HL-60/S4 treated with retinoic acid at 250 ng/mL for 4 days and 3 days (cell line): ENCODE measurements at regions not wholly inside any gene's neighbourhood (a gene's known extent, or its start where the extent isn't known, plus 50 kb on each side); places are given as distances from the start of the nearest gene placed in this dataset.

ENCODE experiments used
- in situ Hi-C: fragments of 300-500 bp; cut with MboI; formaldehyde crosslinking; loops from 2 replicates; pipeline ENCODE4 v1.7.0; 2022; ENCODE audit warnings: low sequenced_read_pairs

DNA sequence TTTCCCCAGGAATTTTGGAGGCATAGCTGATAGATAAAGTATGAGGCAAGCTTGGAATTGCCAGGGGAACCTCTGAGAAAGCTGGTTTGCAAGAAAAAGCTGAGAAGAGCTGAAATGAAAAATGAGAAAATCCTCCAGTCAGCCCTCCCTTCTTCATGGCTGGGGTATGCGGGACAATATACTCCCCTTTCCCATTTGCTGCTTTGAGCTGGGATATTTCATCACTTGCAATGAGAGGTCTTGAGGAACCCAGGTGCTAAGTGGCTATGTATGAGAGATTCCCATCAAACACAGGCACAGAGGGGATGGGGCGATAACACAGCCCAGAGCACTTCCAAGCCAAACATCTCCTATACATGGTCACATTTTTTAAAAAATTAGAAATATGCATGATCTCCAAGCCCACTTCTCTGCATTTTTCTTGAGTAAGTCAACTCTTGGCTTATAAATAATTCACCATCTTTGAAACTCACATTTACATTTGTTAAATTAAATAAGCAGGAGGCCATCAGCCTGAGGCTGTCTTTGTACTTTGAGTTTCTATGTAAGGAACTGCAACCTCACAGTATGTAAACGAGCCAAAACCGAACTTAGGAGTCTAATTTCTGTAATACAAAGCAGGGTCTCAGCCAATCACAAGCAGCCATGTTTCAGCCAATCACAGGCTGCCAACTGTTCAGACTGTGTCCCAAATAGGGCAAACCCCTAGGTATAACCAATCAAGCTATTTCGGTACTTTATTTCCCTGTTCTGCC is 983.6 kb upstream of the NR2F2 start:
- in situ Hi-C loops = no loop called here

DNA sequence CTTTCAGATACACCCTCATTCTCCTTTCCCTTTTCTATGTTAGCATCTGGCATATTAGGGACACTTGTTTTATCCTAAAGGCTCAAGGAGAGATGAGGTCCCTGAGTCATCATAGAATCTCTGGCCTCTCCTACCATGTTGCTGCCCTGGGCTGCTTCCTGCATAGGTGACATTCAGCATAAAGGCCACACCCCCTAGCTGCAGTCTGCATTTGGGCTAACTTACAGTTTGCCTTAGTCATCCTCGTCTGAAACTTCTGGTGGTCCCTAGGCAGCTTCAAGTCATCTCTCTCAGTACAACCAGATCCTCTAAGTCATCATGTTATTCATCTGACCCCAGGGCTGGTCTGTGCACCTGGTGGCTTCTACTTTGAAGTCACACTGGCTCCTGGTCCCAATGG is 982.7 kb upstream of the NR2F2 start:
- in situ Hi-C loops = no loop called here

DNA sequence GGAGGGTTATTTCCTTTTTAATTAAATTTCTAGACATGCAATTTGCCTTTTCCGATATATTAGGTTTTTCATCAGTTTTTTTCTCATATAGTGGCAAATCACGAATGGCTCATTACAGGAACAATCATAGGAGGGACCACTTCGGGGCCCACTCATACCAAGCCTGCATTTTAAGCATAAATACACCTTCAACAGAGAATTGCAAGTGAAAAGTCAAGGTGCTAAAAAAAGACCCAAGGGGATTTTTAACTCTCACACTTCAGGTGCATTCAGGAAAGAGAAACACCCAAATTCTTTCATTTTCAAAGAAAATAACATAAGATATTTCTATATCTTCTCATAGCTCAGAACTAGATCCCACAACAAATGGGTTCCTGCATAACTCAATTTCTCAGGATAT is 979.6 kb upstream of the NR2F2 start:
- in situ Hi-C loops = no loop called here

GRCh38 chr15:95352631-95353187 is 977.8 kb upstream of the NR2F2 start:
- in situ Hi-C loops = no loop called here

DNA sequence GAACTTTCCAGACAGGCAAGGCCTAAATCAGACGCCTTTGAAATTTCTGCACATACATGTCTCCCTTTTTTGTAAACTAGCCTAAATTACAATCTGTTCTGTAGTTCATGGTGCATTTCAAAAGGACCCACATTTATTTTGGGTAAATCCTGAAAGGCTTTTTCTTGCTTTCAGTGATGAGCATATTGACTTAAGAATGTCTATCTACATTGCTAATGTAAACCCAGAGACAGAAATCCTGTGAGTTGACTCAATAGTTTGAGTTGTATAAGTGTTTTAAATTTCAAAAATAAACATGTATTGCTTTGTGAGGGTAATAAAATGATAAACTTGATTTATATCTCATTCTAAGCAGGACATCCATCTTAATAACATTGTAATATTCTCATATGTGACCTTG is 977.0 kb upstream of the NR2F2 start:
- in situ Hi-C loops = no loop called here

- in situ Hi-C loops = no loop called here
These were observed 970.5 kb upstream of the NR2F2 start for GRCh38 chr15:95359966-95360365.

GRCh38 chr15:95362306-95362705 is 968.2 kb upstream of the NR2F2 start:
- in situ Hi-C loops = no loop called here

DNA sequence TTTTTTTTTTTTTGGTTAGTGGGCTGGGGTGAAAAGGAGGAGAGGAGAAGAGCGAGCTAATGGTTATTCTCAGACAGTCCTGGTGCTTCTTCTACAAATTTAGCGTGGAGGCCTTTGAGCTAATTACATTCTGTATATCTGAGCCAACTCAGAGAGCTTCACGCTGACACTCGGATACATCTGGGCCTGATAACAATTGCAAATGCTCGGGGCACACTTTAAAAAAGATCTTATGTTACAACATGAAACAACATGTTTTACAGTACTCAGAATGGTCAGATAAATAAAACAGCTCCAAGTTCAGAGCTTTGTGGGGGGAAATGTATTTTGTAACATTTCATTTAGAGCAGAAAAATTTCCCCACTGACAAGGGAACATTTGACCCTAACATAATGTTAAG is 966.9 kb upstream of the NR2F2 start:
- in situ Hi-C loops = no loop called here

- in situ Hi-C loops = no loop called here
These were observed 964.9 kb upstream of the NR2F2 start for GRCh38 chr15:95365511-95366107.

- in situ Hi-C loops = no loop called here
These were observed 962.3 kb upstream of the NR2F2 start for GRCh38 chr15:95368191-95368590.

- in situ Hi-C loops = no loop called here
These were observed 961.5 kb upstream of the NR2F2 start for GRCh38 chr15:95368755-95369601.

DNA sequence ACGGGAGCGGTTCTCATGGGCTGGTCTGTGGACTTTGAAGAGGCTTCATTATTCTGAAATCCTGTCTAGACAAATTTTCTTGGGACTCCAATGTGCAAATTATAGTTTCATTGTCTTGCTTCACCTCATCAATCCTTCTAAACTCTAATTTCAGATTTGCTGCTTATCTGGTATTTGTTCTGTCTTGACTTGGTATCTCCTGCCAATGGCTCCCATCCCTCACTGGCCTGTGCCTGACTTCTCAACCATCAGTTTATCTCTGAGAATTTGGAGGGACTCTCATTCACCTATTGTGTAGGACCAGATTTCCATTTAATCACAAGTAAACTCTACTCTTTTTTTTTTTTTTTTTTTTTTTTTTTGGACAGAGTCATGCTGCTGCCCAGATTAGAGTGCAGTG is 960.2 kb upstream of the NR2F2 start:
- in situ Hi-C loops = no loop called here

DNA sequence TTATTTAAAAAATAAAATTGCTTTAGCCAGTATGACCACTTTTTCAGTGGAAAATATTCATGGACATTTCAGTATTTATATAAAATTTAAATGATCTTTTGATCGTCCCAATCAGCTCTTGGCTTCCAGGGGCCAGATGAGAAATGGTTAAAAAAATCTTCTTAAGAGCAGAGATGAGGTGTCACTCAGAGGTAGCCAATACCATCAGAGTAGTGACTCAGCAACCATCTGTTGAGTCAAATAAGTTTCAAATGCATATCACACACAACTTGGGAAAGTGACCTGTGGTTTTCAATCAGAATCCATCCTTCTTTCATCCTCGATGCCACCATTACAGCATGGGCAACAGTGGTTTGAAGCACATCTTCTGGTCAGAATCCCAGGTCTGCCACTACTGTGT is 958.8 kb upstream of the NR2F2 start:
- in situ Hi-C loops = no loop called here

DNA sequence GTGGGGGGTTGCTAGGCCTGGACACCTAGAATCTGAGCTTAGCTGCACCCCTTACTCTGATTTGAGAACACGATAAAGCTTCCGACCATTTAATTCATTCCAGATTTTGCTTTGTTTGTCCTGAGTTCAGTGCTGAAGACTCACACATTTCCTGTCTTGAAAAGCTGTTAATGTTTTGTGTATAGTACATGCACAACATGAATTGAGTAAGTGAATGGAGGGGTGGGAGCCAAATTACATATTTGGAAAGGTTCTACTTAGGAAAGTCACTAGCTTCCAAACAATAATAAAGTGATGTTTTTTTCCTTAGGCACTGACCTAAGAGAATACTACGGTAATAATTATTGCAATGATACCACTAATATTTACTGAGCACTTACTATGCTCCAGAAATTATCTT is 955.2 kb upstream of the NR2F2 start:
- in situ Hi-C loops = no loop called here

DNA sequence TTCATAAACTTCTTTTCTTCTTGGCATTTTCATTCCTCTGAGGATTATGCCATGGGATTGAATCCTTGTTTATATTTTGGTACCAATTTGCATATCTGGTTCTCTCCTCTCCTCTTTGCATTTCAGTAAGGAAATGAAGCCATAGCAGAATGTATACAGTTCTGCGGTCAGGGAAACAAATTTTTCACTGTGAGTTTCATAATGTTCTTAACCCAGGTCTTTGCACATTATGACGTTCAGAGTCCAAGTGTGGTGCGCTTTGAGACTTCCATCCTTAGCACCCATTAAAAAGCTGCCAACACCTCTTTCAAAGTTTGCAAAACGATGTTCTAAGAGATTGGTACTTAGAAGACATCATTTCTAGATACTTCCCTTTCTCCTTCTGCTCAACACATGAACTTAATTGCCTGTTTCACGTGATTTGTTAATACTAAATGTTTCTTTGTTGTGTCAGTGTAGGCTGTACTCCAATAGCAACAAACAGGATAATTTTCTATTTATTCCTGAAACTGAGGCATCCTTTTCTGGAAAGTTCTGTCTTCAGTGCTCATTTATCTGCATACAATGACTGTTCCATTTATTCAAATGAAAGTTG is 953.1 kb upstream of the NR2F2 start:
- in situ Hi-C loops = no loop called here

DNA sequence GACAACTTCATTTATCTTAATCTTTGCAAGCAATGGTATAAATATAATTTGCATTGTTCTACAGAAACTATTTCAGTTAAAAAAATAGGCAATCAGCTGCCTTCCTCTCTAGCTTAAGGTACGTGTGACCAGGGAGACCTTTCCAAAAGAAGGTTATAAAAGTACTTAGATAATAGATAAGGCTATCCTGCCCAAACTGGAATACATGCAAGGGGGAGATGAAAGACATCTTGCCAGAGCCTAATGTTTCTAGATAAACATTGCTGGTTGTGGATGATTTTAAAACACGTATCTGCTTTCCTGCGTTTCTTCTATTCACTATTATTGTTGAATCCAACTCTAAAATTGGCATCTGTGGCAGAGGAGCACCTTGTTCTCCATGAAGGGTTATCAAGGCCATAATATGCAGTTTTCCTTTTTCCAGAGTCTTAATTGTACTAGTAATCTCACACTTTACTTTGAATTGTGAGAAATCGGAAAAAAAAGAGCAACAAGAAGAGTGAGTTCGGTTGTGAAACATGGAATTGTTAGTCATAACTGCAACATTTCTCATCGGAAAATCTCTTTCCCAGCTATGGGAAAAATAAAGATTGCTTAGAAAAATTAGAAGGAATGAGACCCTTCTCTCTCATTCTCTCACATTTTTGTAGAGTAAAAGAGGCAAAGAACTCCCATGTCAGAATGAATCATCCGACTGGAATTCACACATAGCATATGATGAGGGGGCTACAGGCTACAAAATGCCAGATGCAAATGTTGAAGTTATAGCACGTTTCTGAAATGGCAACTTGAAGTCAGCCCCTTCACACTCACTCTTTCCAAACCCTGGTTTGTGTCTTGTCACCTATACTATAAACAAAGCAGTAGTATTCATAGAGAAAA is 936.1 kb upstream of the NR2F2 start:
- in situ Hi-C loops = no loop called here

DNA sequence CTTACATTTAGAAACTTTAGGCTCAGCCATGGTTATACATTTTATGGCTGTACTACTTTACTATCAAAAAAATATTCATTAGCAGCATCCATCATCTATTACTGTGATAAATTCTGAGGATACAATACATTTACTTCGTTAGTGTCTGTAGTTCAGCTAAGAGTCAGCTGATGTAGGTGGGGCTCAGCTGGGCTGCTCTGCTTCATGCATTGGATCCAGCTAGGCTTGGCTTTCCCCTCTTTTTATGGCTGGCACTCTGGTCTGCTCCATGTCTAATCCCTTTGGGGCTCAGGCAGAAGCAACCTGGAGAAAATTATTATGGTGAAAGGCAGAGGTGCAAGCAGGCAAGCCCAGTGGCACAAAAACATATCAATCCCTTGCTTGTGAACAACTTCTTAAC is 930.1 kb upstream of the NR2F2 start:
- in situ Hi-C loops = no loop called here

DNA sequence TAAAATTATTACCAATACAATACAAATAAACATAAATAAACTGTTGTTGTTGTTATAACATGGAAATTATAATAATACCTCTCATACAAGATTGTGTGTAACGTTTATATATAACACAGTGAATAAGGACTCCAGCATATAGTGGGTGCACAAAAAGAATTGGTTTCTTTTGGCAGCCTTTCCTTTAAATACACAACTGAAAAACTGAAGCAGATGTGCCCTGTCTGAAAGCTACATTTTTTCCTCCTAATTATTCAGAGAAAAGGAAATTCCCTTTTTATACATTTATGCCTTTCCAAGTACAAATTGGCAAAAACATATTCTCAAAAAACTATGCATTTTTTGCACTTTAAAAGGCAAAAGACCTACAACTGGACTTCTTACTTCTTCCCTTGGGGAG is 928.9 kb upstream of the NR2F2 start:
- in situ Hi-C loops = no loop called here

DNA sequence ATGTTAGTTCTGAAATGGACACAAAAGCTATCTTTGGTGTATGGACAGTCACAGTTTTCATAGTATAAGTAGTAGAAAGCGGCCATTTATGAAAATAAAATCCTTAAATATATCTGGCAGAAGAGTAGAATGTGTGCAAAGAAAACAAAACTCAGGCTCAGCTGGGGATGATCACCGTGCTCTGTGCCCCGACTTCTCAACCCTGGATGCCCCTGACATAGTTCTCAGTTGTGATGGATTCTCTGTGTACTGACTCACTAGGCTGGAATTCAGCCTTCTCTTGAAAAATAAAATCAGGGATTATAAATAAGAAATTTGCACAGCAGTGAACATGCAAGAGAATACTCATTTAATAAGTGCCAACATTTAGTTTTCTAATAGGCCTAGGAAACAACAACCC is 925.1 kb upstream of the NR2F2 start:
- in situ Hi-C loops = no loop called here

DNA sequence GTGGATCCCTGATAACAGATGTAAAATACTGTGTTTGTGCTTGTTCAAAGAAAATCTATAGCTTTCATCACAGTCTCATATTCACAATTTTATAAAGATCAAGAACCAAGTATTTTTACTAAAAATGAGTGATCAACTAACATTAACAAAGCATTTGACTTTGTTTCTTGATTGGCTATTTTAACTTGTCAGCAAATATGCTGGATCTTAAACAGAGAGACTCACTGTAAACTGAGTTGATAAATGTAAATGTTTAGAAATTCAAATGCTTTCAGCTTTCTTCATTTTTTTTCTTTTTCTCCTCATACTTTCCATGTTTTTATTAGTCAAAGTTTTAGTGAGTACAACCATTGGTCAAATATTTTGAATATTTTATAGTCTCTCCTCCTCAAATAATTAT is 923.0 kb upstream of the NR2F2 start:
- in situ Hi-C loops = no loop called here
